NCI-H2227 (cell line): ENCODE measurements at regions not wholly inside any gene's neighbourhood (a gene's known extent, or its start where the extent isn't known, plus 50 kb on each side); places are given as distances from the start of the nearest gene placed in this dataset.
"Not testable (repeated sequence)": the region's sequence is repeated elsewhere in the genome, so short reads cannot be mapped to it uniquely, and the experiment has no call there.

ENCODE experiments used
- DNase-seq: peaks from one replicate; lab custom pipeline; 2025; ENCODE audit not compliant: unreplicated experiment; lab: John Stamatoyannopoulos, UW

DNA sequence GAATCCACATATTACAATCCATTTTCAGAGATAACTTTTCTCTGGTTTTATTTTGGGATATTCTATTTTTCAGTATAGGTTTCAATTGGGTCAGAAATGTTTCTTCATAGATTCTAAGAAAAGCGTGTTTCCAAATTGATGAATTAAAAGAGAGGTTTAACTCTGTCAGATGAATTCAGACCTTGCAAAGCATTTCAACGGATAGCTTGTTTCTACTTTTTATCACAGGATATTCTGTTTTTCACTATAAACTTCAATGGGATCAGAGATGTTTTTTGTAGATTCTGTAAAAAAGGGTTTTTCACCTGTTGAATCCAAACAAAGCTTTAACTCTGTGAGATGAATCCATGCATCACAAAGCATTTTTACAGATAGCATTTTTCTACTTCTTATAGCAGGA, 1498.1 kb downstream of the UQCRFS1 start:
- DNase-seq = no peak

DNA sequence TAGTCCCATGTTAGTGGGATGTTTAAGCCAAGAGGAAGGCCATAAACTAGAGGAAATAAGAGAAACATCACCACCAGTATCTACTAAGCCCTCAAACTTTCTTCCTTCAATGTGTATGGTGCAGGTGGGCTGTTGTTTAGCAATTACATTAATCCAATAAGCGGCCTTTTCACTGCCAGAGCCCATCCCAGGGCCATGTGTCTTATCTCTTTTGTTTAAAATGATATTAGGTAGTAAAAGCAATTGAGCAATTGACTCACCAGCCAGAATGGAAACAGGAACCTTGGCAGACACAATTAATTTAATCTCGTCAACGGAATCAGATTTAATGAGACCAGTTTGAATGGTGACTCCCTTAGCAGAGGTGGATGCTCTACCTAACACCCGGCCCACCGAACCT, 1503.5 kb downstream of the UQCRFS1 start:
- no peak for DNase-seq

- not testable (repeated sequence) for DNase-seq
Observed at GRCh38 chr19:27708986-27709385, 1504.0 kb downstream of the UQCRFS1 start.

- not testable (repeated sequence) for DNase-seq
Observed at GRCh38 chr19:27707026-27707425, 1505.9 kb downstream of the UQCRFS1 start.

DNA sequence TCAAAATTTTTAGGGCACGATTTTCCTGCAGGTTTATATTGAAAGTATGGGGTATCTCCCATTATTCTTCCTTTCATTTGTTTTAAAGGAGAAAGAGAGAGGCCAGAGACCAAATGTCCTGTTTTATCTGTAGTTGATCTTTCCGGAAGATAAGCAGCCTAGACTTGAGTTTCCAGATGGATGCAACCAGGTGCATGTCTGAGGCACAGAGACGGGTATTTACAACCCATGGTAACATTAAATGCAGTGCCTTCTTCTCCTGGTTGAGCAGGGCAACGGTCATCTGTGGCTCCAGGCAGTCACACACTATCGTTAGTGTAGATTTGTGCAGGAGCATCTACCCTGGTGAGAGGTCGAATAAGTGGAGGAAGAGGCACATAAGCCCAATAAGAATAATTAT, 1507.1 kb downstream of the UQCRFS1 start:
- no peak for DNase-seq

DNA sequence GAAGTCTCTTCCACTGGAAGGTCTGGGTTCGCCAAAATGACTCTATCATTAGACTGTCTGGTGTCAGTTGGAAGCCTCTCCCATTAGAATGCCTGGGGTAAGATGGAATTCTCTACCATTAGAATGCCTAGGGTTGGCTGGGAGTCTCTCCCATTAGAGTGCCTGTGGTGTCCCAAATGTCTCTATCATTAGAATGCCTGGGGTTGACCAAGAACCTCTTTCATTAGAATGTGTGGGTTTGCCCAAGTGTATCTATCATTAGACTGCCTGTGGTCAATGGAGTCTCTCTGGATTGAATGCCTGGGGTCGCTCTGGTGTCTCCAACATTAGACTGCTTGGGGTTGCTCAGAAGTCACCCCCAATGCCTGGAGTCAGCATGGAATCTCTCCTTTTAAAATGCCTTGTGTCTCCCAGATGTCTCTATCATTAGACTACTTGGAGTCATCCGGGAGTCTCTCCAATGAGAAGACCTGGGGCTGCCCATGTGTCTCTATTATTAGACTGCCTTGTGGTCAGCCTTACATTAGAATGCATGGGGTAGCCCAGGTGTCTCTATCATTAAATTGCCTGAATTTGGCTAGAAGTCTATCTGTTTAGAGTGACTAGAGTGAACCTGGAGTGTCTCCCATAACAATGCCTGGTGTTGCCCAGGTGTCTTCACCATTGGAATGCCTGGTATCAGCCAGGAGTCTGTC, 1518.4 kb downstream of the UQCRFS1 start:
- no peak for DNase-seq

- no peak for DNase-seq
Observed at GRCh38 chr19:27691991-27692390, 1521.0 kb downstream of the UQCRFS1 start.

- DNase-seq = no peak
Observed at GRCh38 chr19:27689734-27690241, 1523.2 kb downstream of the UQCRFS1 start.

DNA sequence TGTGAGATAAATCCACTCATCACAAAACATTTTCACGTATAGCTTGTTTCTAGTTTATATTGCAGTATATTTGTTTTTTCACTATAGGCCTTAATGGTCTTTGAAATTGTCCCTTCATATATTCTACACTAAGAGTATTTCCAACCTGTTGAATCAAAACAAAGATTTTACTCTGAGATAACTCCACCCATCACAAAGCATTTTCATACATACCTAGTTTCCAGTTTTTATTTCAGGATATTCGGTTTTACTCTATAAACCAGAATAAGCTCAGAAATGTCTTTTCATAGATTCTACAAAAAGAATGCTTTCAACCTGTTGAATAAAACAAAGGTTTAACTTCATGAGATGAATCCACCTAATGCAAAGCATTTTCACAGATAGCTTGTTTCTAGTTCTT, 1528.7 kb downstream of the UQCRFS1 start:
- DNase-seq = no peak

DNA sequence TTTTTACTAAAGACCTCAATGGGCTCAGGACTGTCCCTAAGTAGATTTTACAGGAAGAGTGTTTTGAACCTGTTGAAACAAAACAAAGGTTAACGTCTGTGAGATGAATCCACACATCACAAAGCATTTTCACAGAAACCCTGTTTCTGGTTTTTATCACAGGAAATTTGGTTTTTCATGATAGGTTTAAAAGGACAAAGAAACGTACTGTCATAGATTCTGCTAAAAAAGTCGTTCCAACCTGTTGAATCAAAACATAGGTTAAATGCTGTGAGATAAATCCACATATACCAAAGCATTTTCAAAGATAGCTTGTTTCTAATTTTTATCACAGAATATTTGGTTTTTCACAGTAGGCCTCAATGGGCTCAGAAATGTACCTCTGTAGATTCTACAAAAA, 1531.0 kb downstream of the UQCRFS1 start:
- DNase-seq = no peak

- no peak for DNase-seq
Observed at GRCh38 chr19:27679905-27680304, 1533.0 kb downstream of the UQCRFS1 start.

GRCh38 chr19:27679399-27679798, 1533.6 kb downstream of the UQCRFS1 start:
- no peak for DNase-seq

DNA sequence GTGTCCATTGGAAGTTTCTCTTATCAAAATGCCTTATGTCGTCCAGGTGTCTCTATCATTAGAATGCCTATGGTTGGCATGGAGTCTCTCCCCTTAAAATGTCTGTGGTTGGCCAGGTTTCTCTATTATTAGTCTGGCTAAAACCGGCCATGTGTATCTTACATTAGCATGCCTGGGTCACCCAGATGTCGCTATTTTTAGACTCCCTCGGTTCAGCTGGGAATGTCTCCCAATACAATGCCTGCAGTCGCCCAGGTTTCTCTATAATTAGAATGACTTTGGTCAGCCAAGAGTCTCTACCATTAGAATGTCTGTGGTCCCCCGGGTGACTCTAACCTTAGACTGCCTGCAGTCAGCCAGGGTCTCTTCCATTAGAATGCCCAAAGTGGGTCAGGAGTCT, 1536.1 kb downstream of the UQCRFS1 start:
- no peak for DNase-seq

- DNase-seq = no peak
Observed at GRCh38 chr19:27676334-27676733, 1536.6 kb downstream of the UQCRFS1 start.

DNA sequence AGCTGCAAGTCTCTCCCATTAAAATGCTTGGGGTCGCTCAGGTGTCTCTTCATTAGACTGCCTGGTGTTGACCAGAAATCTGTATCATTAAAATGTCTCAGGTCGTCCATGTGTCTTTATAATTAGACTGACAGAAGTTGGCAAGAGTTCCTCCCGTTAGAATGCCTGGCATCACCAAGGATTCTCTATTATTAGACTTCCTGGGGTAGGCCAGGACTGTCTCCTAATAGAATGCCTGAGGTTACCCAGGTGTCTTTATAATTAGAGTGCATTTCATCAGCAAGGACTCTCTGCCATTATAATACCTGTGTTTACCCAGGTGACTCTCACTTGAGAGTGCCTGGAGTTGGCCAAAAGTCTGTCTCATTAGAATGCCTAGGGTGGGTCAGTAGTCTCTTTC, 1537.2 kb downstream of the UQCRFS1 start:
- no peak for DNase-seq

- DNase-seq = no peak
Observed at GRCh38 chr19:27674701-27675100, 1538.2 kb downstream of the UQCRFS1 start.

- no peak for DNase-seq
Observed at GRCh38 chr19:27673986-27674385, 1539.0 kb downstream of the UQCRFS1 start.

- no peak for DNase-seq
Observed at GRCh38 chr19:27672309-27673047, 1540.5 kb downstream of the UQCRFS1 start.

DNA sequence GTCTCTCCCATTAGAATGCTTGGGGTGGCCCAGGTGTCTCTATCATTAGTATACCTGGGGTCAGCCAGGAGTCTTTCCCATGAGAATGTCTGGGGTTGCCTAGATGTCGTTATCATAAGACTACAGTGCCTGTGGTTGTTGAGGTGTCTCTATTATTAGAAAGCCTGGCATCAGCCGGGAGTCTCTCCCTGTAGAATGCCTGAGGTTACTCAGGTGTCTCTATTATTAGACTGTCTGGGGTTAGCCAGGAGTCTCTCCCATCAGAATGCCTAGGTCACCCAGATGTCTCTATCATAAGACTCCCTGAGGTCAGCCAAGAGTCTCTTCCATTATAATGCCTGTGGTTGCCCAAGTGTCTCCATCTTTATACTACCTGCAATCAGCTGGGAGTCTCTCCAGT, 1541.1 kb downstream of the UQCRFS1 start:
- DNase-seq = no peak

- no peak for DNase-seq
Observed at GRCh38 chr19:27660428-27660827, 1552.5 kb downstream of the UQCRFS1 start.

- DNase-seq = no peak
Observed at GRCh38 chr19:27657271-27658051, 1555.5 kb downstream of the UQCRFS1 start.
